ENCODE measurements at regions not wholly inside any gene's neighbourhood (a gene's known extent, or its start where the extent isn't known, plus 50 kb on each side); places are given as distances from the start of the nearest gene placed in this dataset.

- Histone ChIP-seq H3K4me3 (replicated peaks in 1 of 4; ENCODE audit: control extremely low read depth in 1 of 4, insufficient read depth in 1 of 4, low read depth in 3 of 4, low read length in 4 of 4) (no peak overlapping the region), H3K9ac (ENCODE audit: insufficient read depth, low read length) (no peak overlapping the region), H3K4me1 (ENCODE audit: control insufficient read depth, extremely low read depth, insufficient read depth, low read length) (no peaks in the 10 kb centered on the region), H3K9me3 (ENCODE audit: control insufficient read depth, insufficient read depth, low read depth, low read length) (no peaks in the 10 kb centered on the region), H3K36me3 (ENCODE audit: control insufficient read depth, insufficient read depth, low read length) (no peaks in the 10 kb centered on the region), H3K4me2 (ENCODE audit: extremely low read depth, insufficient read depth, low read length) (no peak overlapping the region), H3K27me3 (ENCODE audit: control insufficient read depth, insufficient read depth, low read length) (no peaks in the 10 kb centered on the region), H3K27ac (ENCODE audit: insufficient read depth, low read length) (no peak overlapping the region), H3K79me2 (ENCODE audit: control insufficient read depth, insufficient read depth, low read length) (no peaks in the 10 kb centered on the region), H2AFZ (ENCODE audit: low read length) (no peak overlapping the region), H4K20me1 (ENCODE audit: control insufficient read depth, extremely low read depth, insufficient read depth, low read length) (no peaks in the 10 kb centered on the region)
- no peak for DNase-seq (ENCODE audit: low read depth in 2 of 2)
- no peak for TF ChIP-seq EZH2 (IDR thresholded peaks at IDR 0.05; ENCODE audit: low read length, missing control alignments)
- TF ChIP-seq, protein P1, sequence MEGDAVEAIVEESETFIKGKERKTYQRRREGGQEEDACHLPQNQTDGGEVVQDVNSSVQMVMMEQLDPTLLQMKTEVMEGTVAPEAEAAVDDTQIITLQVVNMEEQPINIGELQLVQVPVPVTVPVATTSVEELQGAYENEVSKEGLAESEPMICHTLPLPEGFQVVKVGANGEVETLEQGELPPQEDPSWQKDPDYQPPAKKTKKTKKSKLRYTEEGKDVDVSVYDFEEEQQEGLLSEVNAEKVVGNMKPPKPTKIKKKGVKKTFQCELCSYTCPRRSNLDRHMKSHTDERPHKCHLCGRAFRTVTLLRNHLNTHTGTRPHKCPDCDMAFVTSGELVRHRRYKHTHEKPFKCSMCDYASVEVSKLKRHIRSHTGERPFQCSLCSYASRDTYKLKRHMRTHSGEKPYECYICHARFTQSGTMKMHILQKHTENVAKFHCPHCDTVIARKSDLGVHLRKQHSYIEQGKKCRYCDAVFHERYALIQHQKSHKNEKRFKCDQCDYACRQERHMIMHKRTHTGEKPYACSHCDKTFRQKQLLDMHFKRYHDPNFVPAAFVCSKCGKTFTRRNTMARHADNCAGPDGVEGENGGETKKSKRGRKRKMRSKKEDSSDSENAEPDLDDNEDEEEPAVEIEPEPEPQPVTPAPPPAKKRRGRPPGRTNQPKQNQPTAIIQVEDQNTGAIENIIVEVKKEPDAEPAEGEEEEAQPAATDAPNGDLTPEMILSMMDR (conservative IDR thresholded peaks at IDR 0.05 in 1 of 2, IDR thresholded peaks at IDR 0.05 in 1 of 2; ENCODE audit: low read depth in 1 of 2, low read length in 2 of 2): no peak
Observed at GRCh38 chr7:26000841-26001240, 151.2 kb upstream of the NFE2L3 start.

- no peak for DNase-seq (ENCODE audit: low read depth in 2 of 2)
- TF ChIP-seq EZH2 (IDR thresholded peaks at IDR 0.05; ENCODE audit: low read length, missing control alignments): no peak
- TF ChIP-seq, protein P1 (conservative IDR thresholded peaks at IDR 0.05 in 1 of 2, IDR thresholded peaks at IDR 0.05 in 1 of 2; ENCODE audit: low read depth in 1 of 2, low read length in 2 of 2): no peak
- Histone ChIP-seq H3K9ac (ENCODE audit: insufficient read depth, low read length) (no peak overlapping the region), H3K4me3 (replicated peaks in 1 of 4; ENCODE audit: control extremely low read depth in 1 of 4, insufficient read depth in 1 of 4, low read depth in 3 of 4, low read length in 4 of 4) (no peak overlapping the region), H3K36me3 (ENCODE audit: control insufficient read depth, insufficient read depth, low read length) (no peaks in the 10 kb centered on the region), H3K27ac (ENCODE audit: insufficient read depth, low read length) (no peak overlapping the region), H3K27me3 (ENCODE audit: control insufficient read depth, insufficient read depth, low read length) (no peaks in the 10 kb centered on the region), H2AFZ (ENCODE audit: low read length) (no peak overlapping the region), H3K9me3 (ENCODE audit: control insufficient read depth, insufficient read depth, low read depth, low read length) (no peaks in the 10 kb centered on the region), H3K4me2 (ENCODE audit: extremely low read depth, insufficient read depth, low read length) (no peak overlapping the region), H3K4me1 (ENCODE audit: control insufficient read depth, extremely low read depth, insufficient read depth, low read length) (no peaks in the 10 kb centered on the region), H3K79me2 (ENCODE audit: control insufficient read depth, insufficient read depth, low read length) (no peaks in the 10 kb centered on the region), H4K20me1 (ENCODE audit: control insufficient read depth, extremely low read depth, insufficient read depth, low read length) (no peaks in the 10 kb centered on the region)
Observed at GRCh38 chr7:26001662-26002244, 150.2 kb upstream of the NFE2L3 start.

DNA sequence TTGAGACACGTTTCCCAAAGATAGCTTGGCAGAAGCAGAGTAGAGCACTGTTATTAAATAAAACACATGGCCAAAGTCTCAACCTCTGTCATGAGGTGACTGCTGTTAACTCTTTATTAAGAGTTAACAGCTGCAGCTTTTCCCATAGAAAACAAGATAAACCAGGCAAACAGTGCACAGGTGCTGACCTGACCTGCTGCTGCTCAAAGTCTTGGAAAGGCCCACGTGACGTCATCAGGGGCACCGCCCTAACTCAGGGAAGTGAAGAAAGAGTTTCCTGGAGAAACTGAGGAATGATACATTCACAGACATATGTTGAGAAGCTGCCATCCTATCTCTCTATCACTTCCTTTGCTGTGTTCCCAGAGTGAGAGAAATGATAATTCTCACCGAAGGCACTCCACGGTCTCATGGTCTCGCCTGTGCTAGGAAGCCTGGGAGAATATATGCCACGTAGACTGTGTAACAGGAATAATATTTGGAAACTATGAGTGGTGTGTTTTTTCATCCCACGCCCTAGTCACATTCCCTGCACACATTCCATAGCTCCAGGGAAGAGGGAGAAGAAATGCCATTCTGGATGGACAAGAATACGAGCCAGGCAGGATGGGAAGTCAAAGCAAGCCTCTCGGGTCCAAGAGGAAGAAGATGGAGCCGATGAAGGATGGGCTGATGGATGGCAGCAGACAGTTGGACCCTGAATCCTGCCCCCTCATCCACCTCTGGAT is 146.2 kb upstream of the NFE2L3 start:
- no peak overlapping the region for H3K27ac ChIP-seq (ENCODE audit: insufficient read depth, low read length)
- H3K9ac ChIP-seq (ENCODE audit: insufficient read depth, low read length): no peak overlapping the region
- no peaks in the 10 kb centered on the region for H3K9me3 ChIP-seq (ENCODE audit: control insufficient read depth, insufficient read depth, low read depth, low read length)
- H3K4me1 ChIP-seq (ENCODE audit: control insufficient read depth, extremely low read depth, insufficient read depth, low read length): no peaks in the 10 kb centered on the region
- no peak overlapping the region for H2AFZ ChIP-seq (ENCODE audit: low read length)
- no peak overlapping the region for H3K4me2 ChIP-seq (ENCODE audit: extremely low read depth, insufficient read depth, low read length)
- no peak overlapping the region for H3K4me3 ChIP-seq (replicated peaks in 1 of 4; ENCODE audit: control extremely low read depth in 1 of 4, insufficient read depth in 1 of 4, low read depth in 3 of 4, low read length in 4 of 4)
- TF ChIP-seq, protein P1 (conservative IDR thresholded peaks at IDR 0.05 in 1 of 2, IDR thresholded peaks at IDR 0.05 in 1 of 2; ENCODE audit: low read depth in 1 of 2, low read length in 2 of 2): no peak
- no peak for TF ChIP-seq EZH2 (IDR thresholded peaks at IDR 0.05; ENCODE audit: low read length, missing control alignments)
- DNase-seq (ENCODE audit: low read depth in 2 of 2): no peak
- no peaks in the 10 kb centered on the region for H3K36me3 ChIP-seq (ENCODE audit: control insufficient read depth, insufficient read depth, low read length)
- no peaks in the 10 kb centered on the region for H3K27me3 ChIP-seq (ENCODE audit: control insufficient read depth, insufficient read depth, low read length)
- no peaks in the 10 kb centered on the region for H4K20me1 ChIP-seq (ENCODE audit: control insufficient read depth, extremely low read depth, insufficient read depth, low read length)
- H3K79me2 ChIP-seq (ENCODE audit: control insufficient read depth, insufficient read depth, low read length): no peaks in the 10 kb centered on the region
